SK-N-MC (cell line): ENCODE measurements at regions not wholly inside any gene's neighbourhood (a gene's known extent, or its start where the extent isn't known, plus 50 kb on each side); places are given as distances from the start of the nearest gene placed in this dataset.

Experiments used
- DNase-seq: peaks from one replicate; pipeline ENCODE4 v3.0.0-alpha.2; 2011; ENCODE audit warnings: low read depth, low spot score
- H3K27ac ChIP-seq: fragments of 200-600 bp; sonication (generic); 2 replicates; pipeline ENCODE4 v1.5.1; 2016; ENCODE audit warnings: mixed run types
- H3K36me3 ChIP-seq: fragments of 200-600 bp; sonication (generic); 2 replicates; pipeline ENCODE4 v1.6.1; 2017; ENCODE audit warnings: antibody characterized with exemption, low read length, mixed read lengths; ENCODE audit not compliant: insufficient read depth
- H3K4me3 ChIP-seq: fragments of 200-600 bp; sonication (generic); 2 replicates; pipeline ENCODE4 v1.5.1; 2016
- H3K9ac ChIP-seq: fragments of 200-600 bp; sonication (generic); 2 replicates; pipeline ENCODE4 v1.8.0; 2017; ENCODE audit warnings: mixed run types, mixed read lengths; ENCODE audit not compliant: insufficient read length
- H3K9me3 ChIP-seq: fragments of 200-600 bp; sonication (generic); 2 replicates; pipeline ENCODE4 v1.6.1; 2017; ENCODE audit warnings: low read depth, mild to moderate bottlenecking, antibody characterized with exemption, low read length, moderate library complexity, mixed read lengths
- EZH2 ChIP-seq: fragments of 200-600 bp; sonication (generic); IDR thresholded peaks from one replicate; pipeline ENCODE4 v1.6.1; 2017; ENCODE audit warnings: antibody characterized with exemption
- FOXP2 ChIP-seq: optimal IDR thresholded peaks from 2 replicates; pipeline ENCODE3; 2011; ENCODE audit warnings: mild to moderate bottlenecking, moderate library complexity; ENCODE audit not compliant: insufficient read depth; ENCODE audit errors: extremely low read length, control extremely low read depth
- POLR2AphosphoS5 ChIP-seq: IDR thresholded peaks from 2 replicates; pipeline ENCODE4 v1.6.1; 2012; ENCODE audit warnings: mild to moderate bottlenecking, low read depth, low read length, borderline replicate concordance

- Histone ChIP-seq H3K9ac (peak overlapping the region; percentile 35), H3K4me3 (peak overlapping the region; percentile 64), H3K27ac (peak overlapping the region; percentile 98), H3K36me3 (peaks cover 6% of the 10 kb centered on the region; the same call in 1 of the 2 replicates), H3K9me3 (peaks cover 9% of the 10 kb centered on the region; the same call in 1 of the 2 replicates)
- TF ChIP-seq POLR2AphosphoS5 (no peak), EZH2 (no peak), FOXP2 (no peak)
- DNase-seq: no peak
These were observed 432.0 kb downstream of the LMO4 start for GRCh38 chr1:87760654-87761053.

- H3K9ac ChIP-seq: no peak overlapping the region
- H3K36me3 ChIP-seq: peaks cover 6% of the 10 kb centered on the region; the same call in 1 of the 2 replicates
- H3K27ac ChIP-seq: peak overlapping the region; percentile 95; the same call in 1 of the 2 replicates
- peaks cover 9% of the 10 kb centered on the region; the same call in 1 of the 2 replicates for H3K9me3 ChIP-seq
- TF ChIP-seq FOXP2 (no peak), EZH2 (no peak), POLR2AphosphoS5 (no peak)
- H3K4me3 ChIP-seq: no peak overlapping the region
- DNase-seq: no peak
These were observed 434.8 kb downstream of the LMO4 start for GRCh38 chr1:87763483-87763882.

GRCh38 chr1:87765057-87765680 is 436.5 kb downstream of the LMO4 start:
- Histone ChIP-seq H3K27ac (peak overlapping the region; percentile 95), H3K9me3 (peaks cover 9% of the 10 kb centered on the region; the same call in 1 of the 2 replicates), H3K36me3 (peaks cover 6% of the 10 kb centered on the region; the same call in 1 of the 2 replicates), H3K4me3 (peak overlapping the region; percentile 57), H3K9ac (peak overlapping the region; percentile 2)
- TF ChIP-seq POLR2AphosphoS5: no peak
- peak; percentile 37 for TF ChIP-seq FOXP2
- no peak for TF ChIP-seq EZH2
- DNase-seq: no peak

- peaks cover 9% of the 10 kb centered on the region; the same call in 1 of the 2 replicates for H3K9me3 ChIP-seq
- peaks cover 6% of the 10 kb centered on the region; the same call in 1 of the 2 replicates for H3K36me3 ChIP-seq
- H3K27ac ChIP-seq: peak overlapping the region; percentile 95
- TF ChIP-seq POLR2AphosphoS5: peak; percentile 13; the same call in 1 of the 2 replicates
- no peak for TF ChIP-seq FOXP2
- DNase-seq: peak; percentile 87
- peak overlapping the region; percentile 57 for H3K4me3 ChIP-seq
- H3K9ac ChIP-seq: no peak overlapping the region
These were observed 437.0 kb downstream of the LMO4 start for GRCh38 chr1:87765681-87766070.

GRCh38 chr1:87766737-87767136 is 438.1 kb downstream of the LMO4 start:
- Histone ChIP-seq H3K27ac (peak overlapping the region; percentile 95), H3K36me3 (no peaks in the 10 kb centered on the region), H3K4me3 (peak overlapping the region; percentile 48), H3K9me3 (peaks cover 3% of the 10 kb centered on the region; the same call in 1 of the 2 replicates), H3K9ac (no peak overlapping the region)
- TF ChIP-seq POLR2AphosphoS5 (no peak), EZH2 (no peak), FOXP2 (no peak)
- DNase-seq: no peak

- TF ChIP-seq POLR2AphosphoS5 (no peak), EZH2 (no peak), FOXP2 (no peak)
- Histone ChIP-seq H3K9ac (no peak overlapping the region), H3K27ac (no peak overlapping the region), H3K36me3 (no peaks in the 10 kb centered on the region), H3K9me3 (no peaks in the 10 kb centered on the region), H3K4me3 (no peak overlapping the region)
- DNase-seq: no peak
These were observed 450.2 kb downstream of the LMO4 start for GRCh38 chr1:87778896-87779295.

- Histone ChIP-seq H3K9ac (no peak overlapping the region), H3K27ac (no peak overlapping the region), H3K9me3 (no peaks in the 10 kb centered on the region), H3K4me3 (no peak overlapping the region), H3K36me3 (no peaks in the 10 kb centered on the region)
- TF ChIP-seq EZH2 (no peak), FOXP2 (no peak), POLR2AphosphoS5 (no peak)
- DNase-seq: no peak
These were observed 452.9 kb downstream of the LMO4 start for GRCh38 chr1:87781554-87781953.

GRCh38 chr1:87783315-87783714 is 454.6 kb downstream of the LMO4 start:
- Histone ChIP-seq H3K9me3 (no peaks in the 10 kb centered on the region), H3K36me3 (no peaks in the 10 kb centered on the region), H3K9ac (no peak overlapping the region), H3K4me3 (no peak overlapping the region), H3K27ac (no peak overlapping the region)
- no peak for DNase-seq
- TF ChIP-seq FOXP2 (no peak), POLR2AphosphoS5 (no peak), EZH2 (no peak)
